PC-3 (cell line): ENCODE measurements at regions not wholly inside any gene's neighbourhood (a gene's known extent, or its start where the extent isn't known, plus 50 kb on each side); places are given as distances from the start of the nearest gene placed in this dataset.

Experiments
- ATAC-seq: fragments of 200-7000 bp; cut with Tn5 transposase; 2 replicates; pipeline ENCODE4 v1.9.1; 2020; ENCODE audit warnings: mild to moderate bottlenecking, moderate library complexity
- BruUV-seq: library from RNA; stranded (reverse); fragments of 400-500 nt; replicated peaks from 2 replicates; lab custom pipeline; 2021; lab: Mats Ljungman, UMichigan
- CTCF ChIA-PET: fragments of 300-600 bp; sonication (Branson Sonifier 250); formaldehyde crosslinking; loops from one replicate; lab custom pipeline; 2022; ENCODE audit warnings: antibody characterized with exemption; lab: Charles Lee
- POLR2A ChIA-PET: fragments of 300-600 bp; sonication (Branson Sonifier 250); formaldehyde crosslinking; loops from one replicate; lab custom pipeline; 2022; ENCODE audit warnings: antibody characterized with exemption; ENCODE audit not compliant: unreplicated experiment; lab: Charles Lee
- DNase-seq: peaks from one replicate; pipeline ENCODE4 v3.0.0-alpha.2; 2015
- H2AFZ ChIP-seq: fragments of 300-600 bp; sonication (generic); 2 replicates; pipeline ENCODE4 v1.6.0; 2016; ENCODE audit warnings: antibody characterized with exemption, low read length
- H3F3A ChIP-seq: fragments of 300-600 bp; sonication (generic); one replicate; pipeline ENCODE4 v1.6.0; 2017; ENCODE audit warnings: antibody characterized with exemption, low read length, control low read depth, mild to moderate bottlenecking; ENCODE audit not compliant: unreplicated experiment
- H3K27ac ChIP-seq: fragments of 300-600 bp; sonication (generic); 2 replicates; pipeline ENCODE4 v1.5.1; 2016; ENCODE audit warnings: mild to moderate bottlenecking, low read length
- H3K27me3 ChIP-seq: fragments of 300-600 bp; sonication (generic); 2 replicates; pipeline ENCODE4 v1.6.1; 2016; ENCODE audit warnings: low read length, mixed read lengths
- H3K36me3 ChIP-seq: fragments of 300-600 bp; sonication (generic); 2 replicates; pipeline ENCODE4 v1.6.1; 2016; ENCODE audit warnings: low read depth, mixed run types, low read length, mixed read lengths
- H3K4me1 ChIP-seq: fragments of 300-600 bp; sonication (generic); 2 replicates; pipeline ENCODE4 v1.5.1; 2016; ENCODE audit warnings: low read length; ENCODE audit not compliant: insufficient read depth
- H3K4me2 ChIP-seq: fragments of 300-600 bp; sonication (generic); 2 replicates; pipeline ENCODE4 v1.6.0; 2016; ENCODE audit warnings: low read length
- H3K4me3 ChIP-seq: fragments of 300-600 bp; sonication (generic); 2 replicates; pipeline ENCODE4 v1.5.1; 2016; ENCODE audit warnings: mild to moderate bottlenecking, low read length, mixed read lengths
- H3K79me2 ChIP-seq: fragments of 300-600 bp; sonication (generic); 2 replicates; pipeline ENCODE4 v1.6.1; 2017; ENCODE audit warnings: low read length, mixed read lengths
- H3K9ac ChIP-seq: fragments of 300-600 bp; sonication (generic); 2 replicates; pipeline ENCODE4 v1.6.0; 2016; ENCODE audit warnings: mild to moderate bottlenecking, low read length
- H3K9me2 ChIP-seq: fragments of 300-600 bp; sonication (generic); replicated peaks from 2 replicates; pipeline ENCODE4 v1.6.1; 2016; ENCODE audit warnings: mixed run types, low read length, mixed read lengths
- H3K9me3 ChIP-seq: fragments of 300-600 bp; sonication (generic); 2 replicates; pipeline ENCODE4 v1.6.1; 2016; ENCODE audit warnings: low read length, mixed read lengths
- H4K20me1 ChIP-seq: fragments of 300-600 bp; sonication (generic); 2 replicates; pipeline ENCODE4 v1.6.1; 2016; ENCODE audit warnings: low read length, mixed read lengths
- EZH2 ChIP-seq: fragments of 300-600 bp; sonication (generic); IDR thresholded peaks from one replicate; pipeline ENCODE4 v1.6.1; 2017; ENCODE audit warnings: antibody characterized with exemption, mild to moderate bottlenecking, low read length; ENCODE audit not compliant: unreplicated experiment
- EZH2phosphoT487 ChIP-seq: fragments of 300-600 bp; sonication (generic); IDR thresholded peaks from 2 replicates; pipeline ENCODE4 v1.6.1; 2018; ENCODE audit warnings: mild to moderate bottlenecking, antibody characterized with exemption, low read length, borderline replicate concordance
- intact Hi-C: fragments of 100-400 bp; cut with micrococcal nuclease; formaldehyde crosslinking; loops from 2 replicates; pipeline ENCODE4 v1.9.0; 2023
- TF ChIP-seq, protein P1 (sequence below): fragments of 300-600 bp; sonication (generic); conservative IDR thresholded peaks from 2 replicates; pipeline ENCODE4 v1.5.1; 2017; ENCODE audit warnings: antibody characterized with exemption, low read depth, mild to moderate bottlenecking, low read length

DNA sequence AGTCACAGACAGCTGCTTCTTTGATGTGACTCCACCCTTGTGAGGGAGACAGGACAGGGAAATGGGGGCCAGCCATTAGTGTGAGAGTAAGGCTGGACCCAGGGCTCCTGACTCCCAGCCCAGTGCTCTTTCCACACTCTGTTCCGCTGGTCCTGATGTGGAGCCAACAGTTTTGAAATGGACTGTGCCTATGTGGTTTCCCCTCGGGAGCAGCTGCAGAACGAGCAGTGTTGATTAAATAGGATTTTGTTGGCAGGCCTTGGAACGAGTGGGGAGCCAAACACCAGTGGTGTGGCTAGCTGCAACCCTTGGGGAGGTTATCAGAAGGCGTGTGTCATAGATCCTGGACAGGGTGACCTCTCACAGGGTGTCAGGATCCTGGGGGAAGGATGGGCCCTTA is 66.5 kb upstream of the AMPD3 start:
- Histone ChIP-seq H3K27ac (peak overlapping the region; percentile 42; the same call in 1 of the 2 replicates), H3K27me3 (no peaks in the 10 kb centered on the region), H2AFZ (no peak overlapping the region), H3F3A (no peaks in the 10 kb centered on the region), H3K4me3 (no peak overlapping the region), H3K36me3 (no peaks in the 10 kb centered on the region), H3K4me1 (peaks cover 39% of the 10 kb centered on the region), H3K9me3 (no peaks in the 10 kb centered on the region), H3K9me2 (no peaks in the 10 kb centered on the region), H4K20me1 (no peaks in the 10 kb centered on the region), H3K4me2 (peak overlapping the region; percentile 58; the same call in 1 of the 2 replicates), H3K79me2 (no peaks in the 10 kb centered on the region), H3K9ac (no peak overlapping the region)
- ATAC-seq (no peak), DNase-seq (no peak)
- TF ChIP-seq EZH2 (no peak), EZH2phosphoT487 (no peak)
- intact Hi-C loops, result no loop called here
- ChIA-PET CTCF (no interaction called here), POLR2A (no interaction called here)
- no TSS peak for BruUV-seq

DNA sequence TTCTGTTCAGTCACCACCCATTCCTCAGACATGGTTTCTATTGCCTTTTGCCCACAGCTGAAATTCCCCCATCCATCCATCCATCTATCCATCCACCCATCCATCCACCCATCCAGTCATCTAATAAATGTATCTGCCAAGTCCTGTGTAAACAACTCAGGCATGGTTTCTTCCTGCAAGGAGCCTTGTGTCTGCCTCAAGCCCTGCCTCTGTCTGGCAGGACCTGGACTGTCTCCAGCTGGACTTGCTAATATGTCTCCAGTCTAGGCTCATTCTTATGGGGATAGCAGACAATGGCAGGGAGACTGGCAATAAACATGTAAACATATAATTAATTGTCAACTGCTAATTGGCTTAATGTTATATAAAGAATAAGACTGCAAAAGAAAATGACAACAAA is 64.7 kb upstream of the AMPD3 start:
- H3K27ac ChIP-seq, result no peak overlapping the region
- H4K20me1 ChIP-seq, result no peaks in the 10 kb centered on the region
- BruUV-seq, result no TSS peak
- CTCF ChIA-PET, result interaction anchor here (0.6 kb wide), 1 partner anchor 181 kb away, joined by 3 read pairs; no protein-coding TSS in a partner anchor
- no peaks in the 10 kb centered on the region for H3K79me2 ChIP-seq
- TF ChIP-seq, protein P1, sequence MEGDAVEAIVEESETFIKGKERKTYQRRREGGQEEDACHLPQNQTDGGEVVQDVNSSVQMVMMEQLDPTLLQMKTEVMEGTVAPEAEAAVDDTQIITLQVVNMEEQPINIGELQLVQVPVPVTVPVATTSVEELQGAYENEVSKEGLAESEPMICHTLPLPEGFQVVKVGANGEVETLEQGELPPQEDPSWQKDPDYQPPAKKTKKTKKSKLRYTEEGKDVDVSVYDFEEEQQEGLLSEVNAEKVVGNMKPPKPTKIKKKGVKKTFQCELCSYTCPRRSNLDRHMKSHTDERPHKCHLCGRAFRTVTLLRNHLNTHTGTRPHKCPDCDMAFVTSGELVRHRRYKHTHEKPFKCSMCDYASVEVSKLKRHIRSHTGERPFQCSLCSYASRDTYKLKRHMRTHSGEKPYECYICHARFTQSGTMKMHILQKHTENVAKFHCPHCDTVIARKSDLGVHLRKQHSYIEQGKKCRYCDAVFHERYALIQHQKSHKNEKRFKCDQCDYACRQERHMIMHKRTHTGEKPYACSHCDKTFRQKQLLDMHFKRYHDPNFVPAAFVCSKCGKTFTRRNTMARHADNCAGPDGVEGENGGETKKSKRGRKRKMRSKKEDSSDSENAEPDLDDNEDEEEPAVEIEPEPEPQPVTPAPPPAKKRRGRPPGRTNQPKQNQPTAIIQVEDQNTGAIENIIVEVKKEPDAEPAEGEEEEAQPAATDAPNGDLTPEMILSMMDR, result no peak
- TF ChIP-seq EZH2, result no peak
- H3K9me2 ChIP-seq, result no peaks in the 10 kb centered on the region
- POLR2A ChIA-PET, result interaction anchor here (0.5 kb wide), 1 partner anchor 14 kb away, joined by 3 read pairs; no protein-coding TSS in a partner anchor
- intact Hi-C loops, result no loop called here
- peaks cover 53% of the 10 kb centered on the region for H3K4me1 ChIP-seq
- no peak overlapping the region for H3K9ac ChIP-seq
- H3K36me3 ChIP-seq, result no peaks in the 10 kb centered on the region
- no peak overlapping the region for H2AFZ ChIP-seq
- no peaks in the 10 kb centered on the region for H3K9me3 ChIP-seq
- DNase-seq, result peak; percentile 75
- H3K4me2 ChIP-seq, result 0 out of 2 replicates have a peak overlapping the region, but pooled peaks have one; percentile 22
- ATAC-seq, result peak; percentile 80
- no peak overlapping the region for H3K4me3 ChIP-seq
- H3F3A ChIP-seq, result no peaks in the 10 kb centered on the region
- no peaks in the 10 kb centered on the region for H3K27me3 ChIP-seq

GRCh38 chr11:10392095-10393079 is 62.7 kb upstream of the AMPD3 start:
- ATAC-seq (no peak), DNase-seq (no peak)
- H3K9me2 ChIP-seq, result no peaks in the 10 kb centered on the region
- ChIA-PET CTCF (no interaction called here), POLR2A (no interaction called here)
- H4K20me1 ChIP-seq, result no peaks in the 10 kb centered on the region
- no peak overlapping the region for H3K9ac ChIP-seq
- peaks cover 54% of the 10 kb centered on the region for H3K4me1 ChIP-seq
- no peaks in the 10 kb centered on the region for H3F3A ChIP-seq
- no peak overlapping the region for H3K4me3 ChIP-seq
- H3K36me3 ChIP-seq, result no peaks in the 10 kb centered on the region
- intact Hi-C loops, result no loop called here
- no peaks in the 10 kb centered on the region for H3K79me2 ChIP-seq
- no peak overlapping the region for H3K27ac ChIP-seq
- no peaks in the 10 kb centered on the region for H3K9me3 ChIP-seq
- BruUV-seq, result no TSS peak
- TF ChIP-seq, protein P1, result no peak
- TF ChIP-seq EZH2phosphoT487 (no peak), EZH2 (no peak)
- H2AFZ ChIP-seq, result no peak overlapping the region
- H3K27me3 ChIP-seq, result no peaks in the 10 kb centered on the region
- no peak overlapping the region for H3K4me2 ChIP-seq
